GM12892 (cell line): ENCODE measurements at regions not wholly inside any gene's neighbourhood (a gene's known extent, or its start where the extent isn't known, plus 50 kb on each side); places are given as distances from the start of the nearest gene placed in this dataset.

Source experiments
- POLR2A ChIP-seq: IDR thresholded peaks from 2 replicates; pipeline ENCODE4 v1.6.1; 2011; ENCODE audit warnings: low read depth, low read length, control low read depth
- POLR2AphosphoS5 ChIP-seq: IDR thresholded peaks from 2 replicates; pipeline ENCODE4 v1.6.1; 2011; ENCODE audit warnings: low read depth, low read length, control low read depth
- TAF1 ChIP-seq: IDR thresholded peaks from 2 replicates; pipeline ENCODE4 v1.6.1; 2011; ENCODE audit warnings: low read depth, mild to moderate bottlenecking, control low read depth, low read length, borderline replicate concordance

DNA sequence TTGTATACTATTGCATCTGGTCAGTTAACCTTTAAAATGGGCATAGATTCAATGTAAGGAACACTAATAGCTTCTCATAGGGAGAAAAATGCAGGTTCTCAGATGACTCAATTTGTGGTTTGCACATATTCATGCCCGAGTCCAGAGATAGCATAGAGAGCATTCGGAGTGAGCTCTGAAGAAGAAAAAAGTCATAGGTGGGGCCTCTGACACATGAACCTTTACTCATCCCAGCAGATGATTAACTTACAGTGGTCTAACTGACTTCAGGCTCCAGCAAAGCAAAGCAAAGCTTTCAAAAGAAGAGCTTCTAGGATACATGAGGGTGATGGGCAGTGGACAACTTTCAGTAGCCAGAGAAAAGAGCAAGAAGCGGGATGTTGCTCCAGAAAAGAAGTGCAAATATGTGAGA, 55.3 kb upstream of the BTN3A2 start:
- TF ChIP-seq POLR2A (no peak), POLR2AphosphoS5 (no peak), TAF1 (no peak)
